ENCODE measurements at regions not wholly inside any gene's neighbourhood (a gene's known extent, or its start where the extent isn't known, plus 50 kb on each side); places are given as distances from the start of the nearest gene placed in this dataset.

- Histone ChIP-seq H3K4me3 (no peak overlapping the region), H3K4me2 (ENCODE audit: insufficient read depth, low read length) (no peak overlapping the region), H3K27me3 (ENCODE audit: control insufficient read depth in 2 of 2, insufficient read depth in 2 of 2, low read length in 2 of 2) (no peaks in the 10 kb centered on the region), H3K36me3 (ENCODE audit: control insufficient read depth, insufficient read depth, low read length) (no peaks in the 10 kb centered on the region), H3K9me1 (ENCODE audit: control insufficient read depth, insufficient read depth, low read length) (no peaks in the 10 kb centered on the region), H3K4me1 (replicated peaks in 1 of 2; ENCODE audit: control insufficient read depth in 2 of 2, insufficient read depth in 2 of 2, low read length in 2 of 2) (no peaks in the 10 kb centered on the region), H2AFZ (ENCODE audit: low read depth, low read length) (no peak overlapping the region), H3K9me3 (replicated peaks; ENCODE audit: control insufficient read depth, insufficient read depth, low read depth, low read length) (no peaks in the 10 kb centered on the region), H3K27ac (ENCODE audit: extremely low read depth, low read depth, low read length) (no peak overlapping the region), H3K9ac (ENCODE audit: insufficient read depth in 1 of 2, low read depth in 2 of 2, low read length in 2 of 2) (no peak overlapping the region), H3K79me2 (ENCODE audit: control insufficient read depth, insufficient read depth, low read length) (no peaks in the 10 kb centered on the region), H4K20me1 (replicated peaks; ENCODE audit: control insufficient read depth, insufficient read depth, low read length) (no peaks in the 10 kb centered on the region)
- in situ Hi-C loops (cut with MboI), result no loop called here
- WGBS (ENCODE audit: insufficient coverage, low coverage, missing lambda C conversion rate), result 5% methylated on average over 2 of the region's 2 CpGs
- intact Hi-C loops (cut with micrococcal nuclease), result no loop called here
- FAIRE-seq (no peak), ATAC-seq (no peak), DNase-seq (ENCODE audit: extremely low read depth in 1 of 4, low spot score in 3 of 4) (no peak)
- ChIA-PET POLR2A (interaction anchor here (0.8 kb wide), 1 partner anchor 22 kb away, joined by 4 read pairs; no protein-coding TSS in a partner anchor), CTCF (ENCODE audit: low intra/inter-chr PET ratio) (no interaction called here)
- BruUV-seq (replicated peaks), result no TSS peak
- TF ChIP-seq PRDM10 (IDR thresholded peaks at IDR 0.05; ENCODE audit: partially characterized antibody) (peak; percentile 61), POLR3G (IDR thresholded peaks at IDR 0.05; ENCODE audit: extremely low read depth, insufficient read length, insufficient replicate concordance) (no peak), ATF3 (IDR thresholded peaks at IDR 0.05) (peak; percentile 73), ATF3 (CRISPR knock-in tag; conservative IDR thresholded peaks at IDR 0.05) (no peak), KDM4B (IDR thresholded peaks at IDR 0.05; ENCODE audit: borderline replicate concordance in 2 of 2, low read depth in 1 of 2) (no peak), ZNF318 (IDR thresholded peaks at IDR 0.05; ENCODE audit: borderline replicate concordance in 1 of 2, low read depth in 1 of 2) (no peak), JUN (IDR thresholded peaks at IDR 0.05; ENCODE audit: borderline replicate concordance, low read depth, low read length) (peak; percentile 49; the same call in 1 of the 2 replicates), JUN (CRISPR knock-in tag; IDR thresholded peaks at IDR 0.05; ENCODE audit: borderline replicate concordance) (no peak)
Measured at GRCh38 chr6:133778414-133779130, 110.3 kb upstream of the TCF21 start.

Data from K562 (cell line).